ENCODE measurements at regions not wholly inside any gene's neighbourhood (a gene's known extent, or its start where the extent isn't known, plus 50 kb on each side); places are given as distances from the start of the nearest gene placed in this dataset.

DNA sequence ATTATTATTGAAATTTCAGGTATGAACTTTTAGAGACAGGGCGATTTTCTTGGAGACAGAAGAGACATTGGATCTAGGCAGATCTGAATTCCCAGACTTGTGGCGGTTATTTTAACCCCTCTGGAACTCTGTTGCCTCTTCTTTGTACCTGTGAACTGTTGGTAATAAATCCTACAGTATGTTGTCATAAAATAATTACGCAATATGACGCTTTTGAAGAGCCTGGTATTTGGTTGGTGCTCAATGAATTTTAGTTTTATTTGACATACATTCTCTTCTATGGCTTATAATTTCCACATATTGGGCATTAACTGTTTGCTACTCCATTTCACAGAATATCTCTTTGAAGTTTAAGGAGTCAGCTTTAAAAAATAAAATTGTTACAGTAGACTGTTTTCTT lies 1496.1 kb upstream of the IGFBP7 start:
- no peaks in the 10 kb centered on the region for H3K36me3 ChIP-seq
- H3K27ac ChIP-seq: no peak overlapping the region
- intact Hi-C loops (cut with DNase I; ENCODE audit: low total_unique reads): no loop called here
- 72 to 86% (median 82%) methylated on average over 4 of the region's 4 CpGs for WGBS, 5 donors
- H3K9me3 ChIP-seq: peaks cover 0 to 4% (median 0%) of the 10 kb centered on the region in 8 donors
- no peak for DNase-seq
- H3K27me3 ChIP-seq (replicated peaks in 1 of 7): no peaks in the 10 kb centered on the region
- no peak for TF ChIP-seq POLR2A (IDR thresholded peaks at IDR 0.05)
- TF ChIP-seq, protein P1, sequence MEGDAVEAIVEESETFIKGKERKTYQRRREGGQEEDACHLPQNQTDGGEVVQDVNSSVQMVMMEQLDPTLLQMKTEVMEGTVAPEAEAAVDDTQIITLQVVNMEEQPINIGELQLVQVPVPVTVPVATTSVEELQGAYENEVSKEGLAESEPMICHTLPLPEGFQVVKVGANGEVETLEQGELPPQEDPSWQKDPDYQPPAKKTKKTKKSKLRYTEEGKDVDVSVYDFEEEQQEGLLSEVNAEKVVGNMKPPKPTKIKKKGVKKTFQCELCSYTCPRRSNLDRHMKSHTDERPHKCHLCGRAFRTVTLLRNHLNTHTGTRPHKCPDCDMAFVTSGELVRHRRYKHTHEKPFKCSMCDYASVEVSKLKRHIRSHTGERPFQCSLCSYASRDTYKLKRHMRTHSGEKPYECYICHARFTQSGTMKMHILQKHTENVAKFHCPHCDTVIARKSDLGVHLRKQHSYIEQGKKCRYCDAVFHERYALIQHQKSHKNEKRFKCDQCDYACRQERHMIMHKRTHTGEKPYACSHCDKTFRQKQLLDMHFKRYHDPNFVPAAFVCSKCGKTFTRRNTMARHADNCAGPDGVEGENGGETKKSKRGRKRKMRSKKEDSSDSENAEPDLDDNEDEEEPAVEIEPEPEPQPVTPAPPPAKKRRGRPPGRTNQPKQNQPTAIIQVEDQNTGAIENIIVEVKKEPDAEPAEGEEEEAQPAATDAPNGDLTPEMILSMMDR (IDR thresholded peaks at IDR 0.05 in 8 of 11, conservative IDR thresholded peaks at IDR 0.05 in 3 of 11): no peak
- no peak for TF ChIP-seq POLR2AphosphoS5 (IDR thresholded peaks at IDR 0.05)
- no peak overlapping the region for H3K4me3 ChIP-seq
- no peaks in the 10 kb centered on the region for H3K4me1 ChIP-seq

DNA sequence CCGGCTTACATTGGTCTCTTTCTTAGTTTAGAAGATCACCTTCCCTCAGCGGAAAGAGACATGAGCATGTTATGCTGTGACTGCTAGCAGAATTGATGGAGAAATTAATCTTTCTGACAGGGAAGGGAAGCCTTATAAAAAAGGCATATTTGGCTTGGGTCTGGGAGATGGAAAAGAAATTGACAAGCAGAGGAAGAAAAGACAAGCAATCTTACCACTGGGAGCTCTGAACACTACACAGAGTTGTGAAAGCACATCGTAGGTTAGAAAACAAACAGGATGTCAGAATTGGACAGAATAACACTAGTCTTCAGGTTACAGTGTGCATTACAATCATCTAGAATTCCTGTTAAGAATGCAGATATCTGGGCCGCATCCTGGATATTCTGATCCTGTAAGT lies 1493.8 kb upstream of the IGFBP7 start:
- Histone ChIP-seq H3K9me3 (no peaks in the 10 kb centered on the region), H3K36me3 (no peaks in the 10 kb centered on the region), H3K27me3 (replicated peaks in 1 of 7) (no peaks in the 10 kb centered on the region), H3K4me1 (no peaks in the 10 kb centered on the region), H3K27ac (no peak overlapping the region), H3K4me3 (no peak overlapping the region)
- DNase-seq: no peak
- TF ChIP-seq POLR2A (IDR thresholded peaks at IDR 0.05) (no peak), POLR2AphosphoS5 (IDR thresholded peaks at IDR 0.05) (no peak)
- TF ChIP-seq, protein P1 (IDR thresholded peaks at IDR 0.05 in 8 of 11, conservative IDR thresholded peaks at IDR 0.05 in 3 of 11): no peak
- intact Hi-C loops (cut with DNase I; ENCODE audit: low total_unique reads): no loop called here
- 74 to 92% (median 86%) methylated on average over 4 of the region's 4 CpGs for WGBS, 5 donors

DNA sequence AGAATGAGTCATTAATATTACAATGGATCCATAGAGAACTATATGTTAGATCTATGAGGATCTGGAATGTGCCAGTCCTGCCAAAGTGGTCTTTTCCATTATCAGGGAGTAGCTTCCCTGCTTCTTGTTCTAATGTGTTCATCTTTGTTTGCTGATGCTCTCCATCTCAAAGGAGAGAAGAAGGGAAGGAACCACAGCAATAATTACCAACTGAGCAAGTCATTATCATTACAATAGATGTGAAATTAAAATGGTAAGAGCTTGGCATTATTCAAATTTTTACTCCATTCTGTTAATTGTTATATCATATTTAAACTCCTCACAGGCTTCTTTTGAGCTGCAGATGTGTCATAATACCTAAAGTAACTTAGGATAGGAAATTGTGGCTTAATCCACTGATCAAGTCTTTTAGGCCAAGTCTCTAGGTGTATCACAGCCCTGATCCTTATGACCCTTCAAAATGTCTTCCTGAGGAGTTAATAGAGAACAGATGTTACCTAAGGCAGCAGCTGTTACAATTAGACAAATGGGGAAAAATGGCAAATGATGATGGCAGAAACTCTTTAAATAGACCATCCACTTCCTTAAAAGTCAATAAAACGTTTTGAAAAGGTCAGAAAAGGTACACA lies 1492.7 kb upstream of the IGFBP7 start:
- WGBS, 5 donors: 0 to 3% (median 2%) methylated on average over 1 of the region's 1 CpG
- no peaks in the 10 kb centered on the region for H3K9me3 ChIP-seq
- H3K27me3 ChIP-seq (replicated peaks in 1 of 7): no peaks in the 10 kb centered on the region
- no peaks in the 10 kb centered on the region for H3K36me3 ChIP-seq
- H3K27ac ChIP-seq: no peak overlapping the region
- no peak overlapping the region for H3K4me3 ChIP-seq
- no peaks in the 10 kb centered on the region for H3K4me1 ChIP-seq
- TF ChIP-seq, protein P1 (IDR thresholded peaks at IDR 0.05 in 8 of 11, conservative IDR thresholded peaks at IDR 0.05 in 3 of 11): no peak
- TF ChIP-seq POLR2A (IDR thresholded peaks at IDR 0.05): no peak
- TF ChIP-seq POLR2AphosphoS5 (IDR thresholded peaks at IDR 0.05): no peak
- intact Hi-C loops (cut with DNase I; ENCODE audit: low total_unique reads): no loop called here
- DNase-seq: no peak

DNA sequence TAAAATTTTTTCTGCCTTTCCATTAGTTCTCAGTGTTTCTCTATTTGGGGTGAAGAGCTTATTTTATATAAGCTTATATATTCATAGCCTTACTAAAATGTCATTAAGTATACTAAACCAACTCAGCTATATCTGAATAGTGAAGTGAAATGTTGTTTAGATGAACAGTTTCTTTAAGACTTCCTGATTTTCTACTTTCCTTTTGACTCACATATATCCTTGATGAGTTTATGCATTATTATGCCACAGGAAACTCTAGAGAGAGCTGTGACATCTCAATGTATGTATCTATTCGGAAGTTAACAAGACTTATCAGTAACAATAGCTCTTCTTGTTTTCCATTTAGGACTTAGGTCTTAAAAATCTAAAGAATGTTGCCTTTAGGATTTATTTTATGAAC lies 1491.8 kb upstream of the IGFBP7 start:
- WGBS, 5 donors: 45 to 59% (median 56%) methylated on average over 1 of the region's 1 CpG
- TF ChIP-seq POLR2A (IDR thresholded peaks at IDR 0.05) (no peak), POLR2AphosphoS5 (IDR thresholded peaks at IDR 0.05) (no peak)
- TF ChIP-seq, protein P1 (IDR thresholded peaks at IDR 0.05 in 8 of 11, conservative IDR thresholded peaks at IDR 0.05 in 3 of 11): no peak
- H3K36me3 ChIP-seq: no peaks in the 10 kb centered on the region

More for the DNA sequence above, 1491.8 kb upstream of the IGFBP7 start:
- Histone ChIP-seq H3K27me3 (replicated peaks in 1 of 7) (no peaks in the 10 kb centered on the region), H3K27ac (no peak overlapping the region), H3K4me1 (no peaks in the 10 kb centered on the region), H3K4me3 (no peak overlapping the region), H3K9me3 (no peaks in the 10 kb centered on the region)
- DNase-seq: no peak
- intact Hi-C loops (cut with DNase I; ENCODE audit: low total_unique reads): no loop called here

Measured in spleen (tissue), 11 donors.